ENCODE measurements at regions not wholly inside any gene's neighbourhood (a gene's known extent, or its start where the extent isn't known, plus 50 kb on each side); places are given as distances from the start of the nearest gene placed in this dataset.

- no peak for DNase-seq (ENCODE audit: low read depth in 2 of 2)
Measured at GRCh38 chr1:208541225-208541855, 297.2 kb upstream of the PLXNA2 start.

- DNase-seq (ENCODE audit: low read depth in 2 of 2) = no peak
Measured at GRCh38 chr1:208542309-208542708, 298.1 kb upstream of the PLXNA2 start.

GRCh38 chr1:208544053-208544452, 299.9 kb upstream of the PLXNA2 start:
- no peak for DNase-seq (ENCODE audit: low read depth in 2 of 2)

DNA sequence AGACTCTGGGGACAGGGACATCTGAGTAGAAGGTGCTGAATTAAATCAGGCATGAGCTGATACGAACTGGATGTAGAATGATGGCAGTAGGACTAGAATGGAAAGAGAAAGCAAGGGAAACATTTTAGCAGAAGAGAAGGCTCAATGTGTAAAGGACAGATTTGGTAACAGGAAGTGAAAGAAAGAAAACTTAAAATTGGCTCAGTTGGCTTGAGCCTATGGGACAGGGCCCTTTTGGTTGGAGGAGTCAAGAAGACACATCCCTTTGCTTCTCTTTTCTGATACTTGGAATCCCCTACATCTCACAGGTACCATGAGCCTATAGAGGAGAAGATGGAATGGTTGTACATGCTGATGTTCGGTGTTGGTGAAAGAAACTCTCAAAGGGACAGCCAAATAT, 300.6 kb upstream of the PLXNA2 start:
- DNase-seq (ENCODE audit: low read depth in 2 of 2) = no peak

DNA sequence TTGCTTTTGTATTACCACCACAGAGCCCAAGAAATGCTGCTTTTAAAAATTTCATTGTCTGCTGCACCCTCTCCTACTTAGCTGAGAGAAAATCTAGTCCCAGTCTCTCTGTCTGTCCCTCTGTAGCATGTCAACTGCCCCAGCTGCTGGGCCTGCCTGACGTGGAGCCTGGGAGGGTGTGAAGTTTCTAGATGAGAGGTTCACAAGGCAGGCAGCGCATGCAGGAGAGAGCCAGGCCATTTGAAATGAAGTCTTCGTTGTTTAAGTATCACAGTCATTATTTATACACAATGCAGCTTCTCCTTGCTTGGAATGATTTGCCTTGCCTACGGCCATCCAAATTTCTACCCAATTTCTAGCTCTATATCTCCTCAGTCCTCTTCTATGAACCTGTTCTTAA, 306.8 kb upstream of the PLXNA2 start:
- no peak for DNase-seq (ENCODE audit: low read depth in 2 of 2)

- no peak for DNase-seq (ENCODE audit: low read depth in 2 of 2)
Measured at GRCh38 chr1:208551633-208552320, 307.6 kb upstream of the PLXNA2 start.

DNA sequence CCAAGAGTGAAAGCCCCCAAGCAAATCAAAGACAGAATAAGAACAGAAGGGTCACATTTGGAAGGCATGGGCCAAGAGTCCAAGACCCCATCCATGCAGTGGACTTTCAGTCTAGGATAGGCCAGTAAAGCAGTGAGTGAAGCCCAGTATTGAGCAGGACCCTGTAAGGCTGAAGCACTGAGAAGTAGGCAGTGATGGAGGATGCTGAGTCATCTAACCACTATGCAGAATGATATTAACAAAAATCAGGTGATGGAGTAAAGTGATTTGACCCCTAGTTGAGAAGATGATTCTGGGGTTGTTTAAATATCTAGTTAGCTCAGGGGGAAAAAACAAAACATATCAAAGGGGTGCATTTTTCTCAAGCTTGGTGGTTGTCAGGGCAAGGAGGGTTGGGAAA, 308.7 kb upstream of the PLXNA2 start:
- no peak for DNase-seq (ENCODE audit: low read depth in 2 of 2)

DNA sequence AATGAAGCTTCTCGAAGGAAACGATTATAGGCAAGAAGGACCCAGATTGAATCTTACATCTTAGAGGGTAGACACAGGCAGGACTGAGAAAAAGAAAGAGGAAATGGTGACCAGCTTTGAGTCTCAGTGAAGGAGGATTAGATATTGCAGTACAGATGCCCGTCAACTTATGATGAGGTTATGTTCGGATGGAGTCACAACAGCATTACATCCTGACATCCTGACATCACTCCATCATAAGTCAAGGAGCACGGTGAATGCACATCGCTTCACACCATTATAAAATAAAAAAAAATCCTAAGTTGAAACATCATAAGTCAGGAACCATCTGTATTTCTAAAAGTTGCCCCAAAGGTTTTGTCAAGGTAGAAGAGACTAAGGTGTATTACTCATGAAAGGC, 312.3 kb upstream of the PLXNA2 start:
- no peak for DNase-seq (ENCODE audit: low read depth in 2 of 2)

- DNase-seq (ENCODE audit: low read depth in 2 of 2) = no peak
Measured at GRCh38 chr1:208557046-208557722, 313.0 kb upstream of the PLXNA2 start.

DNA sequence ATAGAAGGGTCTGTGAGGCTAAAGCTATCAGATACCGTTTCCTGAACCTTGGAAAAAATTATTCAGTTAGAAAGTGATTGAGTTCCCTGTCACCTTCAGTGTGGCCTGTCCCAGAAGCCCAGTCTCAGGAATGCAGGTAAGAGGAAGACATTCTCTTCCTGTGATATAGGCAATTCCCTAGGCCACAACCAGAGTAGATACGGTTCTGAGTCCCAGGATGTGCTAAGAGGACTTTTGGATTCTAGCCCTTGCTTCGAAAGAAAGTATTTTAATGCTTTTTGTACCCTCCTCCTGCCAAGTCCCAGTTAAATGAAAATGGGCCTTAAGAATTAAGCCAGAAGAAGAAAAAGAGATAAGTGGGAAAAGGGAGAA, 313.5 kb upstream of the PLXNA2 start:
- no peak for DNase-seq (ENCODE audit: low read depth in 2 of 2)

GRCh38 chr1:208559597-208560329, 315.6 kb upstream of the PLXNA2 start:
- no peak for DNase-seq (ENCODE audit: low read depth in 2 of 2)

GRCh38 chr1:208562151-208562960, 318.2 kb upstream of the PLXNA2 start:
- no peak for DNase-seq (ENCODE audit: low read depth in 2 of 2)

DNA sequence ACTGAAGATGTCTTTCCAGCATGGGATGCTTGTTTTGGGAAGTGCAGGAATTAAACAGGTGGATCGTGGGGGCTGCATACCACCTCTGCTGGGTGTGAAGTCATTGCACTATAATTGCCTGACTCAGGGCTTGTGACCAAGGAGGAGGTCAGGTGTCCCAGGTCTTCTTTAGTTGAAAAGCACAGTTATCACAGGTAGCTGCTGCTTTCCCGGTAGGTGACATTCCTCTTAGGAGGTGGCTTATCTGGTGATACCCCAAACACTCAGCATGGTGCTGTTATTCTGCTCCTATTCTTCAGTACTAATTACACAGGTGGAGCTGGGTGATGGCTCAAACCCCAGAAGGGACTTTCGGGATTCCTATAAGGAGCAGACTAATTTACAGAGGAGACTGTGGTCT, 320.3 kb upstream of the PLXNA2 start:
- no peak for DNase-seq (ENCODE audit: low read depth in 2 of 2)

DNA sequence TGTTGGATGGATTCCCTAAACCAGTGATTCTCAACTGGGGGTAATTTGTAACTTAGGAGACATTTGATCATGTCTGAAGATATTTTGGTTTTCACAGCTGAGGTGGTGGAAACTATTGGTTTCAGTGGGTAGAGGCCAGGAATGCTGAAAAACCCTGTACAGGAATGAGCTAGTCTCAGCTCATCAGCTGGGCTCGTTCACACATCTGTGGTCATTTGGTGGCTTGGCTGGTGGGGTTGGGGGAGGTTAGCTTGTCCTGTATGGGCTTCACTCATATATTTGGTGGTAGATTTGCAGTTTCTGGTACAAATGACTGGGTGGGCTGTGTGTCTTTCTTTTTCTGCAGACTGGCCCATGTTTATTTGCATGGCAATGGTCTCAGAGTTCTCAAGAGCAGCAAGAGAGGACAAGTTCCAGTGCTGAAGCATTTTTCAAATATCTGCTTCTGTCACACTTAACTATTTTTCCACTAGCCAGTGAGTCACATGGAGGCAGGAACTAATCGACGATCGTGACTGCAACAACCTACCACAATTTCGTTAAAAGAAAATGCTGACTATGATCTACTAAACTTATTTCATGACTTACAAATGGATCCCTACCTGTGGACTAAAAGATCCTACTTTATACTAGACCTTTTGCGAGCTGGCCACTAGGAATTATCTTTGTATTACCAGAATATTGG, 321.7 kb upstream of the PLXNA2 start:
- DNase-seq (ENCODE audit: low read depth in 2 of 2) = no peak

DNA sequence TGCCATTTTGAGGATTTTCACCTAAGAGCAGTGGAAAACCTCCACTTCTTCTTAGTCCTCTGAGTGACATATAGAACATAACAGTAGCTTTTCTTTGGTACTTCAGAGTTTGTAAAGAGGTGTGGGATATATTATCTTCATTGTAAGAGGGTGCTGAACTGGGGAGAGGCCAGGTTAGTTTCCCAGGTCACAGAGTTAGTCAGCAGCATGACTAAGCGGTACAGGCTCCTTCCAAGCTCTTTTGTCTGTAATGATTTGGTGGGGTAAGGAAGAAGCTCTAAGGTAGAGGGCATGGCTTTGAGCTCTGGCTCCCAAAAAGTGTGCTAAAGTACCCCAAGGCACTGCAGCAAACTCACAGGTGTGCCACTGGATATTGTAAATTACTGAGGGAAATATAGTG, 325.0 kb upstream of the PLXNA2 start:
- DNase-seq (ENCODE audit: low read depth in 2 of 2) = no peak

DNA sequence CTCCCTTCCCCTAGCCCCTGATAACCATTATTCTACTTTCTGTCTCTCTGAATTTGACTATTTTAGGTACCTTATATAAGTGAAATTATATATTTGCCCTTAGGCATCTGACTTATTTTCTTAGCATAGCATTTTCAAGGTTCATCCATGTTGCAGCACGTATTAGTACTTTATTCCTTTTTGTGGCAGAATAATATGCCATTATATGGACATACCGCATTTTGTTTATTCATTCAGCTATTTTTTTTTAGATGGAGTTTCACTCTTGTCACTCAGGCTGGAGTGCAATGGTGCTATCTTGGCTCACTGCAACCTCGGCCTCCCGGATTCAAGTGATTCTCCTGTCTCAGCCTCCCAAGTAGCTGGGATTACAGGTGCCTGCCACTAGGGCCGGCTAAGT, 326.2 kb upstream of the PLXNA2 start:
- no peak for DNase-seq (ENCODE audit: low read depth in 2 of 2)

- DNase-seq (ENCODE audit: low read depth in 2 of 2) = no peak
Measured at GRCh38 chr1:208576425-208576824, 332.2 kb upstream of the PLXNA2 start.

- no peak for DNase-seq (ENCODE audit: low read depth in 2 of 2)
Measured at GRCh38 chr1:208577381-208577905, 333.3 kb upstream of the PLXNA2 start.

GRCh38 chr1:208581209-208581608, 337.0 kb upstream of the PLXNA2 start:
- no peak for DNase-seq (ENCODE audit: low read depth in 2 of 2)

- no peak for DNase-seq (ENCODE audit: low read depth in 2 of 2)
Measured at GRCh38 chr1:208581667-208582066, 337.5 kb upstream of the PLXNA2 start.
